ENCODE measurements at regions not wholly inside any gene's neighbourhood (a gene's known extent, or its start where the extent isn't known, plus 50 kb on each side); places are given as distances from the start of the nearest gene placed in this dataset.

DNA sequence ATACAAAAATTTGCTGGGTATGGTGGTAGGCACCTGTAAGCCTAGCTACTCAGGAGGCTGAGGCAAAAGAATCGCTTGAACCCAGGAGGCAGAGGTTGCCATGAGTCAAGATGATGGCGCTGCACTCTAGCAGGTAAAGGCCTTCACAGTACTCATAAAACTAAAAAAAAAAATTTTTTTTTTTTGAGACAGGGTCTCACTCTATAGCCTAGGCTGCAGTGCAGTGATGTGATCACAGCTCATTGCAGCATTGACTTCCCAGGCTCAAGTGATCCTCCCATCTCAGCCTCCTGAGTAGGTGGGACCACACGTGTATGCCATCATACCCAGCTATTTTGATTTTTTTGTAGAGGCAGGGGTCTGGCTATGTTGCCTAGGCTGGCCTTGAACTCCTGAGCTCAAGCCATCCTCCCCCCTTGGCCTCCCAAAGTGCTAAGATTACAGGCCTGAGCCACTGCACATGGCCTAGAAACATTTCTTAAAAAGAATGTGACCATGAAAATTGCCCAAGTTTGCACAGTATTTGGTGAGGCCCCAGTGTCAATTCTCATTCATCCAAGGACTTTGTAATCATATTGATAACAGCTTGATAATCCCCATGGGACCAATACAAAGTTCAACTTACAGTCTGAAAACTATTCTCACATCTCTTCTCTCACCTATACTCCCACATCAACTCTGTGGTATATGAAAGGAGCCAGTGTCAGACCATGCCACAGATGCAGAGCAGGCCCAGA lies 64.2 kb upstream of the MYCN start:
- no peaks in the 10 kb centered on the region for H3K27me3 ChIP-seq (ENCODE audit: control insufficient read depth, insufficient read depth, low read length)
- intact Hi-C loops (cut with micrococcal nuclease; ENCODE audit: unreplicated experiment), result no loop called here
- no peak overlapping the region for H3K27ac ChIP-seq (ENCODE audit: low read length)
- no peaks in the 10 kb centered on the region for H3K9me3 ChIP-seq (ENCODE audit: control insufficient read depth, insufficient read depth, low read depth, low read length)
- in situ Hi-C loops (cut with HindIII; ENCODE audit: low pct_unique_long_range_greater_than_20kb, low sequenced_read_pairs), result no loop called here
- ATAC-seq, result no peak
- BruUV-seq (replicated peaks), result no TSS peak
- H3K36me3 ChIP-seq (ENCODE audit: control insufficient read depth, insufficient read depth, low read length), result no peaks in the 10 kb centered on the region
- DNase-seq (ENCODE audit: low read depth, low spot score), result no peak
- no peak overlapping the region for H3K4me3 ChIP-seq (ENCODE audit: low read depth in 2 of 2, low read length in 2 of 2)
- POLR2A ChIA-PET, result no interaction called here
- CTCF ChIA-PET, result no interaction called here
- no peaks in the 10 kb centered on the region for H3K4me1 ChIP-seq (ENCODE audit: control insufficient read depth, insufficient read depth, low read length)
- TF ChIP-seq SIN3A (IDR thresholded peaks at IDR 0.05; ENCODE audit: borderline replicate concordance, insufficient read depth, low read depth, low read length) (no peak), TCF7L2 (IDR thresholded peaks at IDR 0.05; ENCODE audit: low read depth, low read length) (no peak), POLR2AphosphoS5 (IDR thresholded peaks at IDR 0.05; ENCODE audit: low read depth, low read length) (no peak)
- TF ChIP-seq, protein P1, sequence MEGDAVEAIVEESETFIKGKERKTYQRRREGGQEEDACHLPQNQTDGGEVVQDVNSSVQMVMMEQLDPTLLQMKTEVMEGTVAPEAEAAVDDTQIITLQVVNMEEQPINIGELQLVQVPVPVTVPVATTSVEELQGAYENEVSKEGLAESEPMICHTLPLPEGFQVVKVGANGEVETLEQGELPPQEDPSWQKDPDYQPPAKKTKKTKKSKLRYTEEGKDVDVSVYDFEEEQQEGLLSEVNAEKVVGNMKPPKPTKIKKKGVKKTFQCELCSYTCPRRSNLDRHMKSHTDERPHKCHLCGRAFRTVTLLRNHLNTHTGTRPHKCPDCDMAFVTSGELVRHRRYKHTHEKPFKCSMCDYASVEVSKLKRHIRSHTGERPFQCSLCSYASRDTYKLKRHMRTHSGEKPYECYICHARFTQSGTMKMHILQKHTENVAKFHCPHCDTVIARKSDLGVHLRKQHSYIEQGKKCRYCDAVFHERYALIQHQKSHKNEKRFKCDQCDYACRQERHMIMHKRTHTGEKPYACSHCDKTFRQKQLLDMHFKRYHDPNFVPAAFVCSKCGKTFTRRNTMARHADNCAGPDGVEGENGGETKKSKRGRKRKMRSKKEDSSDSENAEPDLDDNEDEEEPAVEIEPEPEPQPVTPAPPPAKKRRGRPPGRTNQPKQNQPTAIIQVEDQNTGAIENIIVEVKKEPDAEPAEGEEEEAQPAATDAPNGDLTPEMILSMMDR (IDR thresholded peaks at IDR 0.05), result no peak
- TF ChIP-seq, protein P2, sequence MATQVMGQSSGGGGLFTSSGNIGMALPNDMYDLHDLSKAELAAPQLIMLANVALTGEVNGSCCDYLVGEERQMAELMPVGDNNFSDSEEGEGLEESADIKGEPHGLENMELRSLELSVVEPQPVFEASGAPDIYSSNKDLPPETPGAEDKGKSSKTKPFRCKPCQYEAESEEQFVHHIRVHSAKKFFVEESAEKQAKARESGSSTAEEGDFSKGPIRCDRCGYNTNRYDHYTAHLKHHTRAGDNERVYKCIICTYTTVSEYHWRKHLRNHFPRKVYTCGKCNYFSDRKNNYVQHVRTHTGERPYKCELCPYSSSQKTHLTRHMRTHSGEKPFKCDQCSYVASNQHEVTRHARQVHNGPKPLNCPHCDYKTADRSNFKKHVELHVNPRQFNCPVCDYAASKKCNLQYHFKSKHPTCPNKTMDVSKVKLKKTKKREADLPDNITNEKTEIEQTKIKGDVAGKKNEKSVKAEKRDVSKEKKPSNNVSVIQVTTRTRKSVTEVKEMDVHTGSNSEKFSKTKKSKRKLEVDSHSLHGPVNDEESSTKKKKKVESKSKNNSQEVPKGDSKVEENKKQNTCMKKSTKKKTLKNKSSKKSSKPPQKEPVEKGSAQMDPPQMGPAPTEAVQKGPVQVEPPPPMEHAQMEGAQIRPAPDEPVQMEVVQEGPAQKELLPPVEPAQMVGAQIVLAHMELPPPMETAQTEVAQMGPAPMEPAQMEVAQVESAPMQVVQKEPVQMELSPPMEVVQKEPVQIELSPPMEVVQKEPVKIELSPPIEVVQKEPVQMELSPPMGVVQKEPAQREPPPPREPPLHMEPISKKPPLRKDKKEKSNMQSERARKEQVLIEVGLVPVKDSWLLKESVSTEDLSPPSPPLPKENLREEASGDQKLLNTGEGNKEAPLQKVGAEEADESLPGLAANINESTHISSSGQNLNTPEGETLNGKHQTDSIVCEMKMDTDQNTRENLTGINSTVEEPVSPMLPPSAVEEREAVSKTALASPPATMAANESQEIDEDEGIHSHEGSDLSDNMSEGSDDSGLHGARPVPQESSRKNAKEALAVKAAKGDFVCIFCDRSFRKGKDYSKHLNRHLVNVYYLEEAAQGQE (IDR thresholded peaks at IDR 0.05; ENCODE audit: insufficient read depth in 1 of 2, low read depth in 2 of 2, low read length in 1 of 2), result no peak

DNA sequence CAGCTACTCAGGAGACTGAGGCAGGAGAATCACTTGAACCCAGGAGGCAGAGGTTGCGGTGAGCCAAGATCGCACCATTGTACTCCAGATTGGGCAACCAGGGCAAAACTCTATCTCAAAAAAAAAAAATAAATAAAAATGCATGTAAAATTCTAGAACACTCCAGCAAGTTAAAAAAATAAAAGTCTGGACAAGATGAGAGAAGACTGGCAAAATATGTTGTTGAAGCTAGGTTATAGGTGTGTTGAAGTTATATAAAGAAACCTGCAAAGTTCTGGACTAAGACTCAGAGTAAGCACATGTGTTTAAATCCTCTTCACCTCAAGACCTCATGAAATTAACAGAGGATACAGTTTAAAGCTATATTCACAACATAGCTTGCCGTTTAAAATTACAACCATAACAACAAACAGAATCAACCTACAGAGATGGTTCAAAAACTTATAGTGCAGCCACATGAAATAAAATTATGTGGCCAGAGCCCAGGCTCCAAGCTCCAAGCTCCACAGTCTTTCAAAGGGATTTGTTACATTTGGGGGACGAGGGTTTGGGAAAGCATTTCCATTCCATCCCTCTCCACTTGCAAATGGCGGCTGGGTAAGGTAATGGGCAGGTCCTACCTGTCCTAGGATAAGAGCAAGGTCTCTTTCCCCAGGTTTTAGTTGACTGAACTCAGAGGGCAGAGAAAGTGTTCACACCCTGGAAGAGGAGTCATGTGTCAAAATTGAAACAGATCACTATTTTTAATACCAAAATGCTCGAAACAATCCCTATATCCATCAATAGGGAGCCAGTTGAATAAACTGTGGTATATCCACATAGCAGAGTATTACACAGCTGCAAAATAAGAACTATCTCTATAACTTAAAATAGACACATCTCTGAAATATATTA lies 59.9 kb upstream of the MYCN start:
- no peak for ATAC-seq
- Histone ChIP-seq H3K4me1 (ENCODE audit: control insufficient read depth, insufficient read depth, low read length) (no peaks in the 10 kb centered on the region), H3K27ac (ENCODE audit: low read length) (no peak overlapping the region), H3K4me3 (ENCODE audit: low read depth in 2 of 2, low read length in 2 of 2) (no peak overlapping the region), H3K9me3 (ENCODE audit: control insufficient read depth, insufficient read depth, low read depth, low read length) (no peaks in the 10 kb centered on the region), H3K36me3 (ENCODE audit: control insufficient read depth, insufficient read depth, low read length) (no peaks in the 10 kb centered on the region), H3K27me3 (ENCODE audit: control insufficient read depth, insufficient read depth, low read length) (no peaks in the 10 kb centered on the region)
- in situ Hi-C loops (cut with HindIII; ENCODE audit: low pct_unique_long_range_greater_than_20kb, low sequenced_read_pairs) (no loop called here), intact Hi-C loops (cut with micrococcal nuclease; ENCODE audit: unreplicated experiment) (no loop called here)
- DNase-seq (ENCODE audit: low read depth, low spot score), result no peak
- BruUV-seq (replicated peaks), result no TSS peak
- ChIA-PET CTCF (no interaction called here), POLR2A (no interaction called here)
- TF ChIP-seq POLR2AphosphoS5 (IDR thresholded peaks at IDR 0.05; ENCODE audit: low read depth, low read length) (no peak), TCF7L2 (IDR thresholded peaks at IDR 0.05; ENCODE audit: low read depth, low read length) (no peak), SIN3A (IDR thresholded peaks at IDR 0.05; ENCODE audit: borderline replicate concordance, insufficient read depth, low read depth, low read length) (no peak)
- TF ChIP-seq, protein P2 (IDR thresholded peaks at IDR 0.05; ENCODE audit: insufficient read depth in 1 of 2, low read depth in 2 of 2, low read length in 1 of 2), result no peak
- TF ChIP-seq, protein P1 (IDR thresholded peaks at IDR 0.05), result no peak
